ENCODE measurements at regions not wholly inside any gene's neighbourhood (a gene's known extent, or its start where the extent isn't known, plus 50 kb on each side); places are given as distances from the start of the nearest gene placed in this dataset.

DNA sequence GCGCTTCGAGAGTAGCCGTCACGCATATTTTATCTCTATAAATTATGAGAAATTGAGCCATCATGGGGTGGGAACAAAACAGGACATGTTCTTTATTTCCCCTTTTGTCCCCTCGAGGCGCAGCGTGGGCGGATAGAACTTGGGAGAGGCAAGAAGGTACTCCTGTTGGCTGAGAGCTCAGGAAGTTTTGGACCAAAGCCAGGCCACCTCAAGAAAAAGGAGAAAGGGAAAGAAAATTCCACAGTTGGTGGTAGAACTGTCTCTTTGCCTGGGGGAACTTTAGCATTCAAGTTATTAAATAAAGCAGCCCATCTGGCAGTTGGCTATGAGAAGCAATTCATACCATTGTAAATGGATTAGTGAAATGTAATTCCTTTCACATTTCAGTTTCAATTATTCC is 76.4 kb upstream of the DSCAM start:
- Histone ChIP-seq H3K27me3 (ENCODE audit: control insufficient read depth in 2 of 2, insufficient read depth in 2 of 2, low read length in 2 of 2) (no peaks in the 10 kb centered on the region), H3K27ac (ENCODE audit: low read depth in 1 of 2, low read length in 2 of 2) (no peak overlapping the region), H3K4me3 (replicated peaks in 1 of 3; ENCODE audit: low read depth in 2 of 3, low read length in 3 of 3) (no peak overlapping the region), H3K4me2 (replicated peaks; ENCODE audit: extremely low read depth, low read length, poor library complexity, severe bottlenecking) (no peak overlapping the region), H3K9ac (ENCODE audit: insufficient read depth, low read length, poor library complexity, severe bottlenecking) (no peak overlapping the region), H4K20me1 (ENCODE audit: insufficient read depth, low read length) (no peaks in the 10 kb centered on the region), H3K36me3 (replicated peaks in 1 of 2; ENCODE audit: control insufficient read depth in 1 of 2, insufficient read depth in 2 of 2, low read length in 2 of 2) (no peaks in the 10 kb centered on the region), H2AFZ (ENCODE audit: insufficient read depth, low read depth, low read length, poor library complexity, severe bottlenecking) (no peak overlapping the region), H3K9me3 (replicated peaks in 1 of 2; ENCODE audit: control insufficient read depth in 1 of 2, insufficient read depth in 1 of 2, low read length in 2 of 2) (peaks cover 9 to 11% of the 10 kb centered on the region in 2 donors), H3K79me2 (ENCODE audit: insufficient read depth, low read length) (no peaks in the 10 kb centered on the region), H3K4me1 (ENCODE audit: control insufficient read depth in 1 of 2, insufficient read depth in 2 of 2, low read length in 2 of 2) (no peaks in the 10 kb centered on the region)
- H3K9me3 Mint-ChIP-seq, result peaks cover 4 to 14% (median 11%) of the 10 kb centered on the region in 7 donors
- H3K27me3 Mint-ChIP-seq (ENCODE audit: low read depth in 3 of 3), result peaks cover 0 to 2% (median 2%) of the 10 kb centered on the region in 3 donors
- intact Hi-C loops (cut with micrococcal nuclease), result no loop called here
- no peaks in the 10 kb centered on the region for H3K36me3 Mint-ChIP-seq
- H3K4me1 Mint-ChIP-seq, result no peaks in the 10 kb centered on the region
- no peak overlapping the region for H3K27ac Mint-ChIP-seq
- 80% methylated on average over 1 of the region's 8 CpGs for WGBS (ENCODE audit: insufficient coverage)
- DNase-seq, result no peak
- TF ChIP-seq, protein P1, sequence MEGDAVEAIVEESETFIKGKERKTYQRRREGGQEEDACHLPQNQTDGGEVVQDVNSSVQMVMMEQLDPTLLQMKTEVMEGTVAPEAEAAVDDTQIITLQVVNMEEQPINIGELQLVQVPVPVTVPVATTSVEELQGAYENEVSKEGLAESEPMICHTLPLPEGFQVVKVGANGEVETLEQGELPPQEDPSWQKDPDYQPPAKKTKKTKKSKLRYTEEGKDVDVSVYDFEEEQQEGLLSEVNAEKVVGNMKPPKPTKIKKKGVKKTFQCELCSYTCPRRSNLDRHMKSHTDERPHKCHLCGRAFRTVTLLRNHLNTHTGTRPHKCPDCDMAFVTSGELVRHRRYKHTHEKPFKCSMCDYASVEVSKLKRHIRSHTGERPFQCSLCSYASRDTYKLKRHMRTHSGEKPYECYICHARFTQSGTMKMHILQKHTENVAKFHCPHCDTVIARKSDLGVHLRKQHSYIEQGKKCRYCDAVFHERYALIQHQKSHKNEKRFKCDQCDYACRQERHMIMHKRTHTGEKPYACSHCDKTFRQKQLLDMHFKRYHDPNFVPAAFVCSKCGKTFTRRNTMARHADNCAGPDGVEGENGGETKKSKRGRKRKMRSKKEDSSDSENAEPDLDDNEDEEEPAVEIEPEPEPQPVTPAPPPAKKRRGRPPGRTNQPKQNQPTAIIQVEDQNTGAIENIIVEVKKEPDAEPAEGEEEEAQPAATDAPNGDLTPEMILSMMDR (IDR thresholded peaks at IDR 0.05), result no peak
- H3K4me3 Mint-ChIP-seq, result no peak overlapping the region

DNA sequence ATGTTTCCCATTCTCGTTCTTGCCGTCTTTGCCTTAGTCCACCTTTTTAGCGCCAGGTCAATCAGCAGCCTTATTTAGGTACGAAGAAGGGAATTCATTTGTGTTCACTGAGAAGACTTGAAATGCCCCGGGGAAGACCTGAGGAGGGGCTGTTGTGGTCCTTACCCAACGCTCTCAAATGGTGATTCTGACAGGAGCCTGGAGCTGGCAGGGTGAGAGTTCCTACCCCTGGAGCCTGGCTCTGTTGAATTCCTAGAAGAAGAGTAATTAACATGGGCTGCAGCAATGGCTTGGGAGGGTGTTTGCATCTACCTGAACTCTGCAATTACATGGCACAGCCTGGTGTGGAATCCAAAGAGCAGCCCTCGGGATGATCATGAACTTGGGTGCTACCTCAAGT is 76.9 kb upstream of the DSCAM start:
- Histone ChIP-seq H3K27ac (ENCODE audit: low read depth in 1 of 2, low read length in 2 of 2) (no peak overlapping the region), H2AFZ (ENCODE audit: insufficient read depth, low read depth, low read length, poor library complexity, severe bottlenecking) (no peak overlapping the region), H3K36me3 (replicated peaks in 1 of 2; ENCODE audit: control insufficient read depth in 1 of 2, insufficient read depth in 2 of 2, low read length in 2 of 2) (no peaks in the 10 kb centered on the region), H3K4me2 (replicated peaks; ENCODE audit: extremely low read depth, low read length, poor library complexity, severe bottlenecking) (no peak overlapping the region), H3K79me2 (ENCODE audit: insufficient read depth, low read length) (no peaks in the 10 kb centered on the region), H3K27me3 (ENCODE audit: control insufficient read depth in 2 of 2, insufficient read depth in 2 of 2, low read length in 2 of 2) (no peaks in the 10 kb centered on the region), H3K4me3 (replicated peaks in 1 of 3; ENCODE audit: low read depth in 2 of 3, low read length in 3 of 3) (no peak overlapping the region), H3K4me1 (ENCODE audit: control insufficient read depth in 1 of 2, insufficient read depth in 2 of 2, low read length in 2 of 2) (no peaks in the 10 kb centered on the region), H4K20me1 (ENCODE audit: insufficient read depth, low read length) (no peaks in the 10 kb centered on the region), H3K9ac (ENCODE audit: insufficient read depth, low read length, poor library complexity, severe bottlenecking) (no peak overlapping the region), H3K9me3 (replicated peaks in 1 of 2; ENCODE audit: control insufficient read depth in 1 of 2, insufficient read depth in 1 of 2, low read length in 2 of 2) (peaks cover 8 to 14% of the 10 kb centered on the region in 2 donors)
- Mint-ChIP-seq H3K27ac (no peak overlapping the region), H3K4me3 (no peak overlapping the region), H3K36me3 (no peaks in the 10 kb centered on the region), H3K9me3 (peaks cover 4 to 18% (median 13%) of the 10 kb centered on the region in 7 donors), H3K27me3 (ENCODE audit: low read depth in 3 of 3) (peaks cover 0 to 2% (median 2%) of the 10 kb centered on the region in 3 donors), H3K4me1 (no peaks in the 10 kb centered on the region)
- DNase-seq, result no peak
- WGBS (ENCODE audit: insufficient coverage), result 92% methylated on average over 7 of the region's 7 CpGs
- intact Hi-C loops (cut with micrococcal nuclease), result no loop called here
- TF ChIP-seq, protein P1 (IDR thresholded peaks at IDR 0.05), result no peak
